Stimulated activated CD4-positive, alpha-beta T cell treated with anti-CD3 and anti-CD28 coated beads, TNF-alpha, amount 100 ng/mL, for 4 hours (primary cell): ENCODE measurements at regions not wholly inside any gene's neighbourhood (a gene's known extent, or its start where the extent isn't known, plus 50 kb on each side); places are given as distances from the start of the nearest gene placed in this dataset.

ENCODE experiments used
- DNase-seq, 3 experiments: peaks; one replicate each; pipeline ENCODE4 v3.0.0-alpha.2; 2020; ENCODE audit warnings: low read depth in 3 of 3

DNA sequence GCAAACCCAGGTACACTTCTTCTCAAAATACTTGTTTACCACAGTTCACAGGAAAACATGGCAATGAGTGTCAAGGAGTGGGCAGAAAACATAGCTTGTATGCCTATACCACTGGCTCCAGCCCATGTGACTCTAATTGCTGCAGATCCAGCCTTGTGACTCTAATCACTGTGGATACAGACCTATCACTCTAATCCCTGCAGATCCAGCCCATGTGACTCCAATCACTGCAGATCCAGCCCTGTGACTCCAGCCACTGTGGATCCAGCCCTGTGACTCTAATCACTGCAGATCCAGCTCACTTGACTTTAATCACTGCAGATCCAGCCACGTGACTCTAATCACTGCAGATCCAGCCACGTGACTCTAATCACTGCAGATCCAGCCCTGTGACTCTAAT, 366.3 kb upstream of the IRX4 start:
- no peak for DNase-seq

DNA sequence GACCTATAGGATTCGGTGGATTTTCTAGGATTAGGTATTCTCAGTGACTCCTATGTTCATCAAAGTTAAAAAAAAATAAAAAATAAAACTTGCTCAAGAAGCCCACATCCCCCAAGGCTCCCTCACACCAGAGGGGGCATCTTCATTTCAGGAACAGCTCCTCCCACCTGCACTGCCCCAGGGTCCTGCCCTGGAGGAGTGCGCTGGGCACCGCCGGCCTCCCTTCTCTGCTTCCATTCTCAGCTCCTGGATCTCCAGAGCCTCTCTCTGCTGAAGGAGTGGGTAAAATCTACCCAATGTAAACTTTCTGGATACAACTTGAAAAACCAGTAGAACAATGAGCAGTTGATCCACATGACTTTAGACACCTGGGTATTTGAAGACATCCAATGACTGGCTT, 359.8 kb upstream of the IRX4 start:
- DNase-seq: no peak

DNA sequence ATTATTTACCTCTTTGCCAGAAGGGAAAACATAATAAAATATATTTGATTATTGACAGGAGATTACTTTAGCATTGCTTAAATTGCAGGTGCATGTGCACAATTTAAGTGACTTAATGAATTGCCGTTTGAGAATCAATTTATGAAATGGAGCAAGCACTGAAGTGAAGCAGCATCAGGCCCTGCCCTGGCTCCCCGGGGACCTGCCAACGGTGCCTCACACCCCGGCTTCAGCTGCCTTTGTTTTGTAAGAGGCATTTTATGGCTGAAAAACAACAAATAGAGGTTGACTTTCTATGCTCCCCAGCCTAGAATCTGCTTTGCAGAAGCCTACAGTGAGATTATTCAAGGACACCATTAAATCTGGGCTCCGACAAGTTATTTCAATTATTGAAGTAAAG, 359.1 kb upstream of the IRX4 start:
- no peak for DNase-seq

DNA sequence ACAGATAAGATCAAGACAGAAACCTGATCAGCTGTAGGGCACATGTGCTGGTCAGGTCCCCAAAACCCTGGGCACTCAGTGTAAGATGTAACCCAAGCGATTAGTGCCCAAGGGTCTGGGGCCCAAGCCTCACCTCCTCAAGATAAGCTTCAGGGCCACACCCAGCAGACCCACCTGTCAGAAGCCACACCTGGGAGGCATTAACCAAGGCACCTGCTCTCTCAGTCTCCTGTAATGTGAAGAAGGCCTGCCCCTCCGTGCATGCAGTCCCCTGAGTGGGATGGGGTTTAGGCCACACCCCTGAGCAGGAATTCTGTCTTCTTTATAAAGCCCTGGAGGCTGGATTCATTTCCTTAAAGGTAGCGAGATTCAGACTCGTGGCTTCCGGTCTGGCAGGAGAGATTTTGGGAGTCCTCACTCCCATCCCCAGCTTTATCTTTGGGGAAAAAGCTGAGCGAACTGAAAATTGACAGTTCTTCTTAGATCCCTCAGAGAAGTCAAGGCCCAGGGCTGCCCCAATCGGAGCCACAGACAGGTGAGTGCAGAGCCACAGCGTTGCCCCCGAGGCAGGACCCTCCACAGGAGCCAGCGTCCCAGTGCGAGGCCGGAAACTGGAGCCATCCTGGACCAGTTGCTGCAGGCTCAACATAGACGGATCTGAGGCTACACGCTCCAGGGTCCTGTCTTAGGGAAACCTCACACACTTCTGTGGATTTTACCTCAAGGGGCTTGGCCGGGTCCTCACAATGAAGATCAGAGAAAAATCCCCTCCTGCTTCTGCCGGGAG, 357.6 kb upstream of the IRX4 start:
- no peak for DNase-seq

DNA sequence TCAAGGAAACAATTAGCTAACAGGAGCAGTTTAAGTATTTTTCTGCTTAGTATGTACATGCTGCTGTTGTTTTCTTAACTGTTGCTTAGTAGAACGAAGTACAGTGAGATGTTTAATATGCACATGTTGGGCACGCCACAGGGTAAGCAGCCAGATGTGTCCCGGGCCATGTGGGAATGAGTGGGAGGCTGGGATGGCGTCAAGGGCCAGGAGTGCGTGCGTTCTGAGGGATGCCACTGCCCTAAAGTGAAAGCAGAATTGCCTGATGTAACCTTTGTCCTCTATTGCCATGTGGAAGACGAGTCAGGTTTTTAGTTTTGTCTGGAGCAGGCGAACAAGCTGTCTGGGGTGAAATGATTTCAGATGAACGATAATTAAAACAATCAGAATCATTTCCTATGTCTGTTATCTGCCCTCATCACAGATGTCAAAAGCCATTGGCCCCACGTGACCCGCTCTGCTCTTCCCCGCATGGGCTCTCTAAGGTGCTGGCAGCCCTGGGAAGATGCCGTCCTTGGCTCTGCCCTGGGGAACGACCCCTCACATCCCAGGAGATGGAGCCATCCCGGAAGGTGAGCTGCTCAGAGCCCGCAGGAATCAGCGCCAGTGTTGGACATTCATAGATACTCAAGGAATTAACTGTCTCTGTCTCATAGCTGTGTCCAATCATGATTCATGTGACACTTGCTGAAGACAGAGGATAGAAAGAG, 356.6 kb upstream of the IRX4 start:
- no peak for DNase-seq

DNA sequence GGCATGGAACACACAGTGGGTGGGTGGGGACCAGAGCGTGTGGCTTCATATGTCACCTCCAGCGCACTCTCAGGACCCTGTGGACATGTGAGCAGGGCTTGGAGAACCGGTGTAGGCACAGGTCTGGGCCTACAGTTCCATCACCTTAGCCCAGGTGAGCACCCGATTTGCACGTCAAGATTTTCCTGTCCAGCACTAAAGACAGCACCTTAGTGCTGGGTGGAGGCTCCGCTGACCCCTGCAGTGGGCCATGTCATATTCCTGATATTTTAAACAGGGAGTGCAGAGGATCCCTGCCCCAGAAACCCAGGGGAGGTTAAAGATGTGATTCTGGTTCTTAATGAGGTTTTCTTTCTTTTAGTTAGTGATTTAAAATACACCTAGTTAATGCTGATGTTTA, 356.0 kb upstream of the IRX4 start:
- DNase-seq: no peak

DNA sequence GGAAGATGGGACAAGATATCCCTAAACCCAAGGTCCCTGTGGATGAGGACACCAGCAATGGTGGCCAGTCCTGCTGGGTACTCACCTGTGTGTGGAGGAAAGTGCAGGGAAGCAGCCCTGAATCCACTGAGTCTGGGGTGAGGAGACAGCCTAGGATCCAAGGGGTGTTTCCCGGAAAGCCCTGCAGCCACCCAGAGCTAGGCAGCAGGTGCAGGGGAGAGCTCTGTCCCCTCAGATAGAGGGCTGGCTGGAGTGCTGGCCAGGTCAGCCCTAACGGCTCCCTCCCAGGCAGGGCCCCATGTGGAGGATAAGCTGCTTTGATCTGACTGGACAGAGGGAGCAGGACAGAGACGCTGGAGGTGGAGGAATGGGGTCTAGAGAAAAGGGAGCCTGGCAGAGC, 344.7 kb upstream of the IRX4 start:
- DNase-seq: no peak

DNA sequence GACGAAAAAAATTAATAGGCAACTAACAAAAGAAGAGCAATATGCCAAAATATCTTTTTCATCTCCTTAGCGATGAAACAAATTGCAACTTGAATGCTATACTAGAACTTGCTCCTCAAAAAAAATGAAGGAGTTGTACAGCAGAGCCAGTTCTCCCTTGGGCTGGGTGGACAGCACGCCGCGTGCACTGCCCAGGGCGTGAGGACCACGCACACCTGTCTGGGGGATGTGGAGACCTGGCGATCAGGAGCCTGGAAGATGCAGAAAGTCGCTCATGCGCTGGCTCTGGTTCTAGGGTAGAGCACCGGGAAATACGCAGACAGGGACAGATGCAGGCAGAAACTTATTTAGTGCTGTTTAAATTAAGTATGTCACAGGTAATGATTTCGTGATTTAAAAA, 342.0 kb upstream of the IRX4 start:
- no peak for DNase-seq

DNA sequence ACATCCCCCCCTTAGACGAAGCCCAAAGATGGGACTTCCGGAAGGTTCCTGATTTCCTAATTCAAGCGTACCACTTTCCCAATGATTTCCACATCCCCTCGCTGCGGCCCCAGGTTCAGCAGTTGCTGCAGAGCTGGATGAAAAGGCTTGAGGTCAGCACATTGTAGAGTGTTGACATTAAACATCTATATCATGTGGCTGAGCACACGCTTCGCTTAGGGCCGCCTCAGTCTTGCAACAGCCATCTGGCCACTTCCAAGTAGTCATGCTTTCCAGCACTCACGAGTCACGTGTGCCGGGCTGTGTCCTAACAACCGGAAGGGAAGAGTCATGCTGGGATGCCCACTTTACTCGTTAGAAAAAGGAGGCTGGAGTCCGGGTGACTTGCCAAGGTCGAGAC, 340.6 kb upstream of the IRX4 start:
- no peak for DNase-seq

DNA sequence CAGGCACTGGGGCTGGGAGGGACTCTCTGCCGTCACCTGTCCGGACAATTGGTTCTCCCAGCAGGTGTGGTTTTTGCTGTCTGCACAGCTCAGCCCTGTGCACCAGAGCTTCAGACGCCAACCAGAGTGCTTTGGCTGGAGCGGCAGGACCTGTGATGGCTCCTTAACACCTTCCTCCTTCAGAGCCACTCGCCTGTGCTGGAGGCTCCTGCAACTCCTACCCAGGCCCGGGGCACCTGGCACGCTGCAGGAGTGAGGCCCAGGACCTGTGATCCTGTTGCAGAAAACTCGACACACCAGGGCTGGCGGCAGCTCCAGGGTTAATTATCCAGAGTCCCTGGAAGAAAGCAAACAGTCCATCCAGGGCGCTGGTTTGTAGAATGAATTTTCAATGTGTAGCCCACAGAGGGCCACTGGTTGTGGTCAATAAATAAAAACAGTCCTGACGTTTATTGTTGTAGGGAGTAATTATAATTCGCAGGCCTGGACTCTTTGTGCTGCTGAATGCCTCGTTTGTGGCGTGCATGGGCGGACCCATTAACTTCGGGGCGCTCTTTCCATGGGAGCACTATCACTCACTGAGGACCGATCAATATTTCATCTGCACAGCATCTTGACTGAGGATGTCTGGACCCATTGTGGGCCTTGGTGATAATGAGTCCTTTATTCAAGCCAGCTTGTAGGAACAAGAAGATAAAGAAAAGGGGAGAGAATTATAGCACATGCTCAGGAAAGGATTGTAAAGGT, 339.7 kb upstream of the IRX4 start:
- no peak for DNase-seq

DNA sequence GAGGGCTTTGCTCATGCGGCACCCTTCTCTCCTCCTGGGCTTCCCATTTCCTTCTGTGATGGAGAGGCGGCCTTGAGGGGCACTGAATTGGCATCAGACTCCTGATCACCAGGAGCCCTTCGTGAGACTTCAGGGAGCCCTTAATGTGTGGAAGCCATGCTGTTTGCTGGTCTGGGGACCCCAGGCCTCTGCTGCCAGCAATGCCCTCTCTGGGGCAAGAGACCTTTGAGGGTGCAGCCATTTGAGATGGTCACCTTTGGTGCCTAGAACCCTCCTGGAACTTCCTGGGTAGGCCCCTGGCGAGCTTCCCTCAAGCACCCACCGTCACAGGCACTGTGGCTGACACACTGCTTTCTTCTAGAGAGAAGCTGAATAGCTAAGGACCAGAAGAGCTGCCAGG, 338.7 kb upstream of the IRX4 start:
- DNase-seq: no peak

DNA sequence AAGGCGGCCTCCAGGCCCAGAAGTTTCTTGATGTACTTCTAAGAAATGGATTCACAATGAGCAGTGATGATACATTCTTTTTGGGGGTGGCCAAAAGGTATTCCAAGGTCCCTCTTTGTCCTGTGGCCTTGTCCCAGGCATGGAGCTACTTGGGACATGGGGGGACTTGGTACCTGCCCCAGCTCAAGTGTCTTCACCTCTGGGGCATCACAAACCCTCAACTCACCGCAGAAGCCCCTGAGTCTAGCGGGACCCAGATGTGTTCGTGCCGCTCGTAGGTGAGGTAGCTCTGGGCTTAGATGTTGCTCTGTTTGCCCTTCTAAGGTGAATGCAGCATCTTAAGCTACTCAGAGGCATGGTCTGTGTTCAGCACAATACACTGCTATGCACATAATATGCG, 338.0 kb upstream of the IRX4 start:
- DNase-seq: no peak

DNA sequence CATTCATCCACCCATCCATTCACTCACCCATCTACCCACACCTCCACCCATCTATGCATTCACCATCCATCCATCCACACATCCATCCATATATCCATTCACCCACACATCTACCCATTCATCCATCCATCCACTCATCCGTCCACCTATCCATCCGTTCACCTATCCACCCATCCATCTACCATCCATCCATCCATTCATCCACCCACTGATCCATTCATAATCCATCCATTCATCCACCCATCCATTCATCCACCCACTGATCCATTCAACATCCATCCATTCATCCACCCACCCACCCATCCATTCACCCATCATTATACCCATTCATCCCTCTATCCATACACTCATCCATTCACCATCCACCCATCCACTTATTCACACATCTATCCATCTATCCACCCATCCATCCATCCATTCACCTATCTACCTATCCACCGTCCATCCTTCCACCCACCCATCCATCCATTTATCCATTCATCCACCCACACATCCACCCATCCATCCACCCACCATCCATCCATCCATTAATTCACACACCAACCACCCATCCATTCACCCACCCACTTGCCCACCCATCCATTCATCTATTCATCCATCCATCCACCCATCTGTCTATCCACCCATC, 336.5 kb upstream of the IRX4 start:
- no peak for DNase-seq

DNA sequence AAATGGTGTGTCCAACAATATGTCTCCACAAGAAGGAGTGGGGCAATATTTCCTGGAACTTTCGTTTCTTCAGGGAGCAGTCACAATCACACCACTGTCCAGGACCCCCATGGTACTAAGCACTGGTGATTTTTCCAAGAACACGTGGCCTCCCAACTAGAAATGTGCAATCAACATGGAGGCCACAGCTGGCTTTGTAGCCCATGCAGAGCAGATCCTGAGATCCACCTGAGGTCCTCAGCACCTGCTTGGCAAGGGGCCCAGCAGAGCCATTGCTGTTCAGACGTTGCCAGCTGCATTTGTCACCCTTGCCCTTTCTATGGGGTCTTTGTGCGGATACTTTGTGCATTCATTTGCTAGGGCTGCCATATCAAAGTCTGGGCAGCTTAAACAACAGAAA, 334.5 kb upstream of the IRX4 start:
- no peak for DNase-seq

DNA sequence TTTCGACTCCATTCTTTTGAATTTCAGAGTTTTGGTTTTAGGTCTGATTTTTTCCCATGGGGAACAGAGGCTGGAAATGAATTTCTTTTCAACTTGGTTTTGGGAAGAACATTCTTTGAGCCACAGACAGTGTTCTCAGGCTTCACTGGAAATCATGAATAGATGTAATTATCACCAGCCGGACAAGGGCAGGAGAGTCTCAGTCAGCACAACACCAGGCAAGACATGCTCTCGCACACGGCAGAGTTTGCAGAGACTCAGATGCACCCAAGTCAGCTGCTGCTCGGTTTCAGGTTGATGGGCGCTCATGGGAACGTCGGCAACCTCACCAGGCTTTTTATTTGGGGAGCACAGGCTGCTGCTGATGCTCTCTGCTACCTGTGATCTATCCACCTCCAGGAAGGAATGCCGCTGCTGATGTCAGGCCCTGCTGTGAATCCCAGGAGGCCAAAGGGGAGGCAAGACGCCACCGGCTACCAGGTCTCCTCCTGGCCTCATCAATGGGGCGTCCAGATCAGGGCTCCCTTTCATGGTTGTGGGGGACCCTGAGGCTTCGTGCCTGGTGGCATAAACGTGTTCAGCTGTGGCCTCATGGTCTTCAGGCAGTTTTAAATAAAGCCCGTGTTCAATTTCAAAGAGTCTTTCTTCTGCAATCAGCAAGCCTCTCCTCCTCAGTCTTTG, 332.3 kb upstream of the IRX4 start:
- no peak for DNase-seq

DNA sequence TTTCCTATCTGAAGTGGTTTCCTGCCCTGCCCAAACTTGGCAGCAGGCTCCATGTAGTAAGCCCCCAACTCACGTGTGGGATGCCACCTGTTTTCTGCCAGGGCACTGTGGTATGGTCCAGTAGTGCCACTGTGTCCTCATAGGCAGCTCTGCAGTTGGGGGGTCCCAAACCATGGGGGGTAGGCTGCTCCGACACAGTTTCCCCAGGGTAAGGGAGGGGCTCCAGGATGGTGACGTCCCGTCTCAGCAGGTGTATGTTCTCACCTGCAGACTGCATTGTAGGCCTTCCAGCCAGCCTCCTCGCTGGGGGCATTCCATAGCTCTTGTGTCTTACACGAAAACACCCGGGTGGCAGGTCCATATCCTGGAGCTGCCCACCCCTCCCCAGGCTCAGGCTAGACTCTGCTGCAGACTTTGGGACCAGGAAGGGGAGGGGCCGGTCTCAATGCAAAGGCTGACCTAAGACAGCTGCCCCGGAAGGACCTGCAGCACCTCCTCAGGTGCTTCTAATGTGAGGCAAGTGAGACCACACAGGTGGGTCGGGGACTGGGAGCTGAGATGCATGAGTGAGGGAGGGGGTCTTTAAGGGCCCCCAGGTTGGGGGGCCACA, 330.5 kb upstream of the IRX4 start:
- no peak for DNase-seq

DNA sequence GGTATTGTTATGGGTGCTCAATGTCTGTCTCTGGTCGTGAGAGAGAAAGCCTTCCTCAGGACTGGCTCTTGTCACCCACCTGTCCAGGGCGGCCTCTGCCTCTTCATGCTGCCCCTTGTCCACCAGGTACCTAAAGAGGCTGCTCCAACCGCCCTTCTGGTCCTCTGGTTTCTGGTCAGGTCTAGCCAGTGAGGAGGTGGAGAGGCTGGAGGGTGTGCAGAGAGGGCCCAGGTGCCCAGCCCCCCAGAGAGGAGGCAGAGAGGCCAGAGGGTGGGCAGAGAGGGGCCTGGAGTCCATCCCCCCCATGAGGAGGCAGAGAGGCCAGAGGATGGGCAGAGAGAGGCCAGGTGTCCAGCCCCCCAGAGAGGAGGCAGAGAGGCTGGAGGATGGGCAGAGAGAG, 329.8 kb upstream of the IRX4 start:
- DNase-seq: no peak

DNA sequence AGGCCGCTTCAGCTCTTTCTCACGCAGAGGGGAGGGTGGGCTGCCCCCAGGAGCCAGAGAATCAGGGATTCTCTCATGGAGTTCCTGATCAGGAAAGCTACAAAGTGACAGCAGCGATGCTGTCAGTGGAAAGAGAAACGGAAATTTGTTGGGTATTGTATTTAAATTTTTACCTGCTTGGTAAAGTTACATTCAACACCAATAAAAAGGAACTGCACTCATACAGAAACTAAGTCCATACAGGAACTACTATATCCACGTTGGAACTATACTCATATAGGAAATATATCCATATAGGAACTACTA, 325.5 kb upstream of the IRX4 start:
- DNase-seq: no peak

DNA sequence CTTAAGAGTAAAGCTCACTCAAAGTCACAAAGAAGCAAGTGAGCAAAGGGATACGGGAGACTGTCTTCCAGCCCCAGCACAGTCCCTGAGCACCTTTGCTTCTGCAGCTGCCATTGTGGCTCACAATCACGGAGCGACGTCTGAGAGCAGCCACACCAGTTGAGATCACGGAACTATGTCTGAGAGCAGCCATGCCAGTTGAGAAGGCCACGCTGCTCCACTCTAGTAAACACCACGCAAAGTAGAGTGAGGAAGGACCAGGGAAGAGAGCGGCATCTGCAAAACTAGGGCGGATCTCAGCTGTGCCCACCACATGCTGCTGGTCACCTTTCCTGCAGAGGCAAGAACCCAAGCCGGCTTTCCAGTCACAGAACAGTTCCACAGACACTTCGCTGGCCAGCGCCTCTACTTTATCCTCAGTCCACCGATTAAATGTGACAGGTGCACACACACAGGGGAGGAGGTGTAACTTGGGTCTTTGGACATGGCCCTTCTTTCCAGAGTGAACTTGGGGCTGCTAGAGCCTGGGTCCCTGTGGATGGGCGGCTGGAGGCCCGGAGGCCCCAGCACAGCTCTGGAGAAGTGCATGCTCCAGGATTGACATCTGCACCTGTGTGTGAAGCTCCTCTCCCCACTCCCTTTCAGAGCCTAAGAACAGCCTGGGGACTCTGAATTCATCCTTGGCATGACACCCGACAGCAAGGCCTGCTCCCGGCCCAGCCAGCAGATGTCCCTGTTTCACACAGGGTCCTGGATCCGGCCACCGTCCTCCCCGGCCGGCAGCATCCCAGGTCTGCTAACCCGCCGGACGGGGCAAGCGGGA, 324.9 kb upstream of the IRX4 start:
- no peak for DNase-seq

DNA sequence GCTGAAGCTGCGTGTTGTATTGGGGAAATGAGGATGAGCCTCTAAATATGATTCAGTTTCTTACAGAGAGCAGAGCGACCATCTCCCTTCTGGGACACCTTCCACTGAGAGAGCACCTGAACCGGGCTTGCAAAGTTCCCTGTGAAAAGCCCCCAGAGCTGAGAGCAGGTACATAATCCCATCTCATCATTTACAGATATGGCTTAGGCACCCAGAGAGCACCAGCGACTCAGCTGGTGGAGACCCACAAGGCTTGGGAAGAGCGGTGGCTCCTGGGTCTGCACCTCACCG, 324.3 kb upstream of the IRX4 start:
- no peak for DNase-seq
